ENCODE measurements at regions not wholly inside any gene's neighbourhood (a gene's known extent, or its start where the extent isn't known, plus 50 kb on each side); places are given as distances from the start of the nearest gene placed in this dataset.

DNA sequence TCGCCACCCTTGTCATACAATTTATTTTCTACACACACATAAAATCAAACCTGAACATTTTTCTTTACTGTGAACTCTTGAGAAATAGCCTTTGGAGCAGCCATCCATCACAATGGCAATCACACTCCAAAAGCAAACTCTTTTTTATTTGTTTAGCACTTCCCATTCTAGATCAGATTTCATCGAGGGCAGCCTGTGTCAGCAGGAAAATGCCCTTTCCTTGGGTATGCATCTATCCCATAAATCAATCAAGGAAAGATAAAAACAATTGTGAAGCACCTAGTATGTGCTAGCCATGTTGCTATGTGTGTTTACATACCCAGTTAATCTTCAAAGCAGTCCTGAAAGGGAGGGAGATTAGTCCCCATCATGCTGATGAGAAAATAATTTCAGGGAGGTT lies 484.1 kb upstream of the USP24 start:
- DNase-seq (ENCODE audit: low spot score), result no peak

DNA sequence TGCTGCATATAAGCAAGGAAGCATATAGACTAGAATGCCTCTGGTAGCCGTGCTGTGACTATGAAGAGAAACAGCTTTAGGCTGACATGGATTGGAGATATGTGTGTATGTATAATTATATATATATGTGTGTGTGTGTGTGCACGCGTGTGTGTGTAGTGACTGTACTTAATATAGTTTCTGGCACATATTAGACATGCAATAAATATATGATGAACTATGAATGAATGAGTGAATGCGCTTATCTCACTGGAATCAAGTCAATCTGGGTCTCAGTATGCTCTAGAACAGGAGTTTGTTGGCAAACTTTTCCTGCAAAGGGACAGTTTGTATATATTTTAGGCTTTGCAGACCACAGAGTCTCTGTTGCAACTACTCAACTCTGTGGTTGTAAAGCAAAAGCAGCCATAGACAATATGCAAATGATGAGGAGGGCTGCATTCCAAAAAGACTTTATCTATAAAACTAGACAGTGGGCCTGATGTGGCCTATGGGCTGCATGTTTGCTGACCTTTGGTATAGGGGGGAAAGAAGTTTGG lies 482.9 kb upstream of the USP24 start:
- no peak overlapping the region for H2AFZ ChIP-seq (replicated peaks)
- no peaks in the 10 kb centered on the region for H3K36me3 Mint-ChIP-seq
- H3K27ac ChIP-seq, result no peak overlapping the region
- no peaks in the 10 kb centered on the region for H3K4me1 ChIP-seq
- H4K20me1 ChIP-seq (ENCODE audit: low read depth), result no peaks in the 10 kb centered on the region
- H3K9ac ChIP-seq, result no peak overlapping the region
- no peak overlapping the region for H3K4me3 ChIP-seq
- H3K27ac Mint-ChIP-seq, result no peak overlapping the region
- H3K4me2 ChIP-seq, result no peak overlapping the region
- no peaks in the 10 kb centered on the region for H3K79me2 ChIP-seq (ENCODE audit: low read depth)
- H3K4me1 Mint-ChIP-seq, result no peaks in the 10 kb centered on the region
- no peaks in the 10 kb centered on the region for H3K36me3 ChIP-seq
- no peaks in the 10 kb centered on the region for H3F3A ChIP-seq (ENCODE audit: low read depth)
- no peaks in the 10 kb centered on the region for H3K9me3 ChIP-seq (ENCODE audit: low read depth)
- no peaks in the 10 kb centered on the region for H3K27me3 ChIP-seq
- peaks cover 2% of the 10 kb centered on the region for H3K27me3 Mint-ChIP-seq (ENCODE audit: insufficient read depth, low read depth)
- TF ChIP-seq EZH2 (IDR thresholded peaks at IDR 0.05) (no peak), EZH2phosphoT487 (IDR thresholded peaks at IDR 0.05) (no peak)
- TF ChIP-seq, protein P1, sequence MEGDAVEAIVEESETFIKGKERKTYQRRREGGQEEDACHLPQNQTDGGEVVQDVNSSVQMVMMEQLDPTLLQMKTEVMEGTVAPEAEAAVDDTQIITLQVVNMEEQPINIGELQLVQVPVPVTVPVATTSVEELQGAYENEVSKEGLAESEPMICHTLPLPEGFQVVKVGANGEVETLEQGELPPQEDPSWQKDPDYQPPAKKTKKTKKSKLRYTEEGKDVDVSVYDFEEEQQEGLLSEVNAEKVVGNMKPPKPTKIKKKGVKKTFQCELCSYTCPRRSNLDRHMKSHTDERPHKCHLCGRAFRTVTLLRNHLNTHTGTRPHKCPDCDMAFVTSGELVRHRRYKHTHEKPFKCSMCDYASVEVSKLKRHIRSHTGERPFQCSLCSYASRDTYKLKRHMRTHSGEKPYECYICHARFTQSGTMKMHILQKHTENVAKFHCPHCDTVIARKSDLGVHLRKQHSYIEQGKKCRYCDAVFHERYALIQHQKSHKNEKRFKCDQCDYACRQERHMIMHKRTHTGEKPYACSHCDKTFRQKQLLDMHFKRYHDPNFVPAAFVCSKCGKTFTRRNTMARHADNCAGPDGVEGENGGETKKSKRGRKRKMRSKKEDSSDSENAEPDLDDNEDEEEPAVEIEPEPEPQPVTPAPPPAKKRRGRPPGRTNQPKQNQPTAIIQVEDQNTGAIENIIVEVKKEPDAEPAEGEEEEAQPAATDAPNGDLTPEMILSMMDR (IDR thresholded peaks at IDR 0.05), result no peak
- no peak for DNase-seq (ENCODE audit: low spot score)
- no peak overlapping the region for H3K4me3 Mint-ChIP-seq
- H3K9me3 Mint-ChIP-seq, result no peaks in the 10 kb centered on the region

More for the DNA sequence above, 484.1 kb upstream of the USP24 start:
- H3K4me1 Mint-ChIP-seq, result no peaks in the 10 kb centered on the region
- no peaks in the 10 kb centered on the region for H3K9me3 ChIP-seq (ENCODE audit: low read depth)
- H2AFZ ChIP-seq (replicated peaks), result no peak overlapping the region
- TF ChIP-seq, protein P1 (IDR thresholded peaks at IDR 0.05), result no peak
- TF ChIP-seq EZH2 (IDR thresholded peaks at IDR 0.05) (no peak), EZH2phosphoT487 (IDR thresholded peaks at IDR 0.05) (no peak)
- H3K9ac ChIP-seq, result no peak overlapping the region
- H3K4me3 Mint-ChIP-seq, result no peak overlapping the region
- H3K36me3 ChIP-seq, result no peaks in the 10 kb centered on the region
- H3K79me2 ChIP-seq (ENCODE audit: low read depth), result no peaks in the 10 kb centered on the region
- no peaks in the 10 kb centered on the region for H3K36me3 Mint-ChIP-seq
- H3K27ac ChIP-seq, result no peak overlapping the region
- H3F3A ChIP-seq (ENCODE audit: low read depth), result no peaks in the 10 kb centered on the region
- peaks cover 2% of the 10 kb centered on the region for H3K9me3 Mint-ChIP-seq
- no peaks in the 10 kb centered on the region for H4K20me1 ChIP-seq (ENCODE audit: low read depth)
- H3K27me3 ChIP-seq, result no peaks in the 10 kb centered on the region
- no peak overlapping the region for H3K27ac Mint-ChIP-seq
- no peaks in the 10 kb centered on the region for H3K4me1 ChIP-seq
- no peak overlapping the region for H3K4me2 ChIP-seq
- H3K4me3 ChIP-seq, result no peak overlapping the region
- H3K27me3 Mint-ChIP-seq (ENCODE audit: insufficient read depth, low read depth), result peaks cover 2% of the 10 kb centered on the region

DNA sequence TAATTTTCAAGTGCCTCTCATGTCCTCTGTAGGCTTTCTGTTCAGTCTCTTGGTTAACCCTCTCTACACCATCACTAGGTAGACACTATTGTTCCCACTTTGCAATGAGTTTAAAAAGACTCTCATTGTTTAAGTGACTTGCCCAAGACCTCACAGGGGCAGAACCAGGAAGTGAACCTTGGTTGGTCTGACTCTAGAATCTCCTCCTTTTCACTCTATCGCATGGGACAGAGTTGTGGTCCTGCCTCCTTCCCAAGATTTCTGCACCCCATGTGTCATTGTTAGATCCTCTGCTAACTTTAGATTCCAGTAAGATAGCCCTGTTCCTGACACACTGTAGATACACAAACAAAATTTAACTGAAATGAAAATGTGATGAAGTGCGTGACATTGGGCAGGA lies 481.7 kb upstream of the USP24 start:
- H2AFZ ChIP-seq (replicated peaks), result no peak overlapping the region

More for the DNA sequence above, 481.7 kb upstream of the USP24 start:
- Mint-ChIP-seq H3K9me3 (no peaks in the 10 kb centered on the region), H3K27me3 (ENCODE audit: insufficient read depth, low read depth) (peaks cover 2% of the 10 kb centered on the region), H3K36me3 (no peaks in the 10 kb centered on the region), H3K4me1 (no peaks in the 10 kb centered on the region), H3K4me3 (no peak overlapping the region), H3K27ac (no peak overlapping the region)
- no peaks in the 10 kb centered on the region for H3K9me3 ChIP-seq (ENCODE audit: low read depth)
- H3K27ac ChIP-seq, result no peak overlapping the region
- no peak overlapping the region for H3K4me2 ChIP-seq
- no peak overlapping the region for H3K9ac ChIP-seq
- H3K79me2 ChIP-seq (ENCODE audit: low read depth), result no peaks in the 10 kb centered on the region
- H4K20me1 ChIP-seq (ENCODE audit: low read depth), result no peaks in the 10 kb centered on the region
- no peaks in the 10 kb centered on the region for H3K4me1 ChIP-seq
- TF ChIP-seq EZH2 (IDR thresholded peaks at IDR 0.05), result no peak
- TF ChIP-seq, protein P1 (IDR thresholded peaks at IDR 0.05), result no peak
- TF ChIP-seq EZH2phosphoT487 (IDR thresholded peaks at IDR 0.05), result no peak
- H3K27me3 ChIP-seq, result no peaks in the 10 kb centered on the region
- no peaks in the 10 kb centered on the region for H3F3A ChIP-seq (ENCODE audit: low read depth)
- no peak overlapping the region for H3K4me3 ChIP-seq
- H3K36me3 ChIP-seq, result no peaks in the 10 kb centered on the region
- DNase-seq (ENCODE audit: low spot score), result no peak

All from neural progenitor cell (in vitro differentiated cells).